ENCODE measurements at regions not wholly inside any gene's neighbourhood (a gene's known extent, or its start where the extent isn't known, plus 50 kb on each side); places are given as distances from the start of the nearest gene placed in this dataset.

DNA sequence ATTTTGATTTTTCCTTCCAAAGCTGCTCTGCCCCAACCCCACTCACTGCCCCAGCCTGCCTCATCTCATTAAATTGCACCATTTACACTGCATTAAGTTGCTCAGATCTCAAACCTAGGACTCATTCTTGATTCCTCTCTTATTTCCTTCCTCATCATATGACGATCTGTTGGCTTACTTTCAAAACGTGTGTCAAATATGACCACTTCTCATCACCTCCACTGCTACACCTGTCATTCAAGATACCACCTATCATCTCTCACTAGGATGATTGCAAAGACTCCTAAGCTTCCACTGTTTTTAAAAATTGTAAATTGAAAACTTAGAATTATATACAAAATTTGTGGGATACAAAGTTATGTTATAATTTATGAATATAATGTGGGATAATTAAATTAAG is 147.1 kb downstream of the DCK start:
- TF ChIP-seq, protein P1, sequence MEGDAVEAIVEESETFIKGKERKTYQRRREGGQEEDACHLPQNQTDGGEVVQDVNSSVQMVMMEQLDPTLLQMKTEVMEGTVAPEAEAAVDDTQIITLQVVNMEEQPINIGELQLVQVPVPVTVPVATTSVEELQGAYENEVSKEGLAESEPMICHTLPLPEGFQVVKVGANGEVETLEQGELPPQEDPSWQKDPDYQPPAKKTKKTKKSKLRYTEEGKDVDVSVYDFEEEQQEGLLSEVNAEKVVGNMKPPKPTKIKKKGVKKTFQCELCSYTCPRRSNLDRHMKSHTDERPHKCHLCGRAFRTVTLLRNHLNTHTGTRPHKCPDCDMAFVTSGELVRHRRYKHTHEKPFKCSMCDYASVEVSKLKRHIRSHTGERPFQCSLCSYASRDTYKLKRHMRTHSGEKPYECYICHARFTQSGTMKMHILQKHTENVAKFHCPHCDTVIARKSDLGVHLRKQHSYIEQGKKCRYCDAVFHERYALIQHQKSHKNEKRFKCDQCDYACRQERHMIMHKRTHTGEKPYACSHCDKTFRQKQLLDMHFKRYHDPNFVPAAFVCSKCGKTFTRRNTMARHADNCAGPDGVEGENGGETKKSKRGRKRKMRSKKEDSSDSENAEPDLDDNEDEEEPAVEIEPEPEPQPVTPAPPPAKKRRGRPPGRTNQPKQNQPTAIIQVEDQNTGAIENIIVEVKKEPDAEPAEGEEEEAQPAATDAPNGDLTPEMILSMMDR (IDR thresholded peaks at IDR 0.05), result no peak

DNA sequence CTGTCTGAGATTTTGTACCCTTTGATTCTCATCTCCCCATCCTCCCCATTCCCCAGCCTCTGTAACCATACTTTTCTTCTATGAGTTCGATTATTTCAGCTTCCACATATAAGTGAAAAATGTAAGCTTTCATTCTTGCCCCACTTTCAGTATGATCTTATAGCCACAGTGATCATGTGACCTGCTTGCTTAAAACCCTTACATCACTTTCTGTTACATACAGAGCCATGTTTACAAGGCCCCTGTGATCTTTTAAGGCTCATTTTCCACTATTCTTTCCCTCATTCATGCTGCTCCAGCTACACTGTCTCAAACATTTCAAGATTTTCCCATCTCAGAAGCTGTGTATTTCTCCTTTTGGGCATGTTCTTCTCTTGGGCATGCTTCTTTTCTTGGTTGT is 147.7 kb downstream of the DCK start:
- DNase-seq (no peak), ATAC-seq (no peak)
- Histone ChIP-seq H3K36me3 (ENCODE audit: insufficient read depth in 1 of 2, low read depth in 1 of 2) (no peaks in the 10 kb centered on the region), H3K27ac (no peak overlapping the region), H3K4me1 (no peaks in the 10 kb centered on the region), H3K9me3 (no peaks in the 10 kb centered on the region), H3K27me3 (ENCODE audit: insufficient read depth in 3 of 3, low read length in 2 of 3) (no peaks in the 10 kb centered on the region), H3K4me3 (no peak overlapping the region)
- intact Hi-C loops (cut with DNase I), result no loop called here
- WGBS, 3 donors, result 61 to 76% (median 63%) methylated on average over 1 of the region's 1 CpG
- TF ChIP-seq, protein P1 (IDR thresholded peaks at IDR 0.05), result no peak

More for the DNA sequence above, 147.1 kb downstream of the DCK start:
- DNase-seq (no peak), ATAC-seq (no peak)
- H3K9me3 ChIP-seq, result no peaks in the 10 kb centered on the region
- no peak overlapping the region for H3K4me3 ChIP-seq
- H3K36me3 ChIP-seq (ENCODE audit: insufficient read depth in 1 of 2, low read depth in 1 of 2), result no peaks in the 10 kb centered on the region
- no peaks in the 10 kb centered on the region for H3K27me3 ChIP-seq (ENCODE audit: insufficient read depth in 3 of 3, low read length in 2 of 3)
- no peaks in the 10 kb centered on the region for H3K4me1 ChIP-seq
- H3K27ac ChIP-seq, result no peak overlapping the region
- intact Hi-C loops (cut with DNase I), result no loop called here
- 64 to 71% (median 70%) methylated on average over 2 of the region's 2 CpGs for WGBS, 3 donors

DNA sequence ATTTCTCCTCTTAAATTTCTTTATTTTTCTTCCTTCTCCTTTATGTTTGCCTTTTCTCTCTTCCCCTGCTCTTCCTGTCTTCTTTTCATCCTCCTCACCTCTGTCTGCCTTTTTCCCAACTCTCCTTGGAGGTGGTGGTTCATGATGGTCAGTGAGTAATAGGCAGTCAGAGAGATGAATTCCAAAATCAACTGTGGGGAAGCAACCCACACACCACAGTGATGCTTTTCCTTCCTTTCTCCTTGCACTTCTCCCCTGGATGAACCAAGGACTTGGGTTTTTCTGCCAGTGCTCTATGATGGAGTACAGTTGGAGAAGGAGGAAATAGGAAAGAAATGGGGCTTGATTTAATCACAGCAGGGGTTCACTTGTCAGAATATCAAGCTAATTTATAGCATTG is 153.8 kb downstream of the DCK start:
- no peak overlapping the region for H3K27ac ChIP-seq
- ATAC-seq (no peak), DNase-seq (no peak)
- no peaks in the 10 kb centered on the region for H3K4me1 ChIP-seq
- no peak overlapping the region for H3K4me3 ChIP-seq
- intact Hi-C loops (cut with DNase I), result no loop called here
- H3K36me3 ChIP-seq (ENCODE audit: insufficient read depth in 1 of 2, low read depth in 1 of 2), result no peaks in the 10 kb centered on the region
- H3K9me3 ChIP-seq, result no peaks in the 10 kb centered on the region
- TF ChIP-seq, protein P1 (IDR thresholded peaks at IDR 0.05), result no peak
- no peaks in the 10 kb centered on the region for H3K27me3 ChIP-seq (ENCODE audit: insufficient read depth in 3 of 3, low read length in 2 of 3)

DNA sequence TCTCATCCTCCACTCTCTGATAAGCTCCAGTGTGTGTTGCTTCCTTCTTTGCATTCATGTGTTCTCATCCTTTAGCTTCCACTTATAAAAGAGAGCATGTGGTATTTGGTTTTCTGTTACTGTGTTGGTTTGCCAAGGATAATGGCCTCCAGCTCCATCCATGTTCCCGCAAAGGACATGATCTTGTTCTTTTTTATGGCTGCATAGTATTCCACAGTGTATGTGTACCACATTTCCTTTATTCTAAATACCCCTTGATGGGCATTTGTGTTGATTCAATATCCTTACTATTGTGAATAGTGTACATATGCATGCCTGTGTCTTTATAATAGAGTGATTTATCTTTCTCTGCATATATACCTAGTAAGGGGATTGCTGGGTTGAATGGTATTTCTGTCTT is 155.1 kb downstream of the DCK start:
- H3K4me3 ChIP-seq, result no peak overlapping the region
- H3K36me3 ChIP-seq (ENCODE audit: insufficient read depth in 1 of 2, low read depth in 1 of 2), result no peaks in the 10 kb centered on the region
- ATAC-seq (no peak), DNase-seq (no peak)
- intact Hi-C loops (cut with DNase I), result no loop called here
- H3K27ac ChIP-seq, result no peak overlapping the region
- TF ChIP-seq, protein P1 (IDR thresholded peaks at IDR 0.05), result no peak
- no peaks in the 10 kb centered on the region for H3K27me3 ChIP-seq (ENCODE audit: insufficient read depth in 3 of 3, low read length in 2 of 3)
- no peaks in the 10 kb centered on the region for H3K9me3 ChIP-seq
- no peaks in the 10 kb centered on the region for H3K4me1 ChIP-seq
- WGBS, 3 donors, result 90 to 94% (median 92%) methylated on average over 1 of the region's 1 CpG

DNA sequence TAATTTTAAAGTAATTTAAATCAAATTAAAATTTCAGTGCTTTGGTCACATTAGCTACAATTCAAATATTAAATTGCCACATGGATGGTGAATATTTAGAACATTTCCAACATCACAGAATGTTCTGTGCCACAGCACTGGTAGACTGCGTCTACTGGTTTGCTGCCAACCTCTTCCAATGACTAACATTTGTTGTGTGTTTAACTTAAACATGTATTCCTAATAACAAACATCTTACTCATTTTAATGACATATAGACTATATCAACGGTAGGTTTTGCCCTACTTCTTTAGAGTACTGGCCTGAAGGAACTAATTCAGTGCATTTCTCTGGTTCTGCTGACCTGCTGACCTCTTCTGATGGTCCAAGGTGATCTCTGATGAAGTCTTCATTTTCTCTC is 157.6 kb downstream of the DCK start:
- Histone ChIP-seq H3K4me3 (no peak overlapping the region), H3K27ac (no peak overlapping the region), H3K36me3 (ENCODE audit: insufficient read depth in 1 of 2, low read depth in 1 of 2) (no peaks in the 10 kb centered on the region), H3K4me1 (no peaks in the 10 kb centered on the region), H3K9me3 (no peaks in the 10 kb centered on the region), H3K27me3 (ENCODE audit: insufficient read depth in 3 of 3, low read length in 2 of 3) (no peaks in the 10 kb centered on the region)
- ATAC-seq (no peak), DNase-seq (no peak)
- intact Hi-C loops (cut with DNase I), result no loop called here
- TF ChIP-seq, protein P1 (IDR thresholded peaks at IDR 0.05), result no peak
- 79 to 86% (median 80%) methylated on average over 2 of the region's 2 CpGs for WGBS, 3 donors
